GM10266 (cell line): ENCODE measurements at regions not wholly inside any gene's neighbourhood (a gene's known extent, or its start where the extent isn't known, plus 50 kb on each side); places are given as distances from the start of the nearest gene placed in this dataset.

Source experiments
- DNase-seq: peaks from one replicate; pipeline ENCODE4 v3.0.0; 2012; ENCODE audit errors: extremely low spot score
- CTCF ChIP-seq: IDR thresholded peaks from 2 replicates; pipeline ENCODE4 v1.5.1; 2012; ENCODE audit warnings: mild to moderate bottlenecking, low read depth; ENCODE audit not compliant: control insufficient read depth, insufficient read depth; ENCODE audit errors: missing control alignments

- no peak for TF ChIP-seq CTCF
- DNase-seq, result no peak
Measured at GRCh38 chr7:84817016-84817415, 369.8 kb downstream of the SEMA3D start.

GRCh38 chr7:84813376-84813775 lies 373.5 kb downstream of the SEMA3D start:
- TF ChIP-seq CTCF, result no peak
- DNase-seq, result no peak

- DNase-seq, result no peak
- no peak for TF ChIP-seq CTCF
Measured at GRCh38 chr7:84812021-84812420, 374.8 kb downstream of the SEMA3D start.

- TF ChIP-seq CTCF, result no peak
- no peak for DNase-seq
Measured at GRCh38 chr7:84811362-84811761, 375.5 kb downstream of the SEMA3D start.

GRCh38 chr7:84809877-84810276 lies 377.0 kb downstream of the SEMA3D start:
- no peak for DNase-seq
- TF ChIP-seq CTCF, result no peak

GRCh38 chr7:84803979-84804378 lies 382.9 kb downstream of the SEMA3D start:
- DNase-seq, result no peak
- no peak for TF ChIP-seq CTCF

GRCh38 chr7:84801396-84801795 lies 385.5 kb downstream of the SEMA3D start:
- no peak for TF ChIP-seq CTCF
- DNase-seq, result no peak

GRCh38 chr7:84800846-84801245 lies 386.0 kb downstream of the SEMA3D start:
- TF ChIP-seq CTCF, result no peak
- DNase-seq, result no peak
